Upper lobe of left lung (tissue), 6 donors: ENCODE measurements at regions not wholly inside any gene's neighbourhood (a gene's known extent, or its start where the extent isn't known, plus 50 kb on each side); places are given as distances from the start of the nearest gene placed in this dataset.

Experiments used
- ATAC-seq, 2 donors: fragments of 200-7000 bp; cut with Tn5 transposase; one replicate each; pipeline ENCODE4 v1.9.1; 2022; ENCODE audit warnings: mild to moderate bottlenecking in 2 of 2, moderate library complexity in 2 of 2; ENCODE audit not compliant: low FRiP score in 2 of 2
- DNase-seq, 2 donors: peaks; one replicate each; pipeline ENCODE4 v3.0.0-alpha.2; 2019 to 2020
- H3K27ac ChIP-seq, 4 donors: fragments of 200-600 bp; sonication (generic); one replicate each; pipeline ENCODE4 v1.5.1; 2016 to 2019
- H3K27me3 ChIP-seq, 4 donors: fragments of 200-600 bp; sonication (generic); one replicate each; pipeline ENCODE4 v1.5.1; 2017 to 2019
- H3K36me3 ChIP-seq, 4 donors: fragments of 200-600 bp; sonication (generic); one replicate each; pipeline ENCODE4 v1.5.1; 2016 to 2019
- H3K4me1 ChIP-seq, 4 donors: fragments of 200-600 bp; sonication (generic); one replicate each; pipeline ENCODE4 v1.5.1; 2018 to 2019
- H3K4me3 ChIP-seq, 4 donors: fragments of 200-600 bp; sonication (generic); one replicate each; pipeline ENCODE4 v1.5.1; 2017 to 2019; ENCODE audit warnings: mild to moderate bottlenecking in 2 of 4, moderate library complexity in 1 of 4
- H3K9me3 ChIP-seq, 4 donors: fragments of 200-600 bp; sonication (generic); one replicate each; pipeline ENCODE4 v1.5.1; 2018 to 2019
- CTCF ChIP-seq, 6 experiments: fragments of 450-650 bp in 4 of 6; fragments of 200-600 bp in 2 of 6; sonication (generic) in 2 of 6; IDR thresholded peaks; one replicate each; pipeline ENCODE4 v1.5.1; 2016 to 2019; ENCODE audit warnings: antibody characterized with exemption in 6 of 6
- EP300 ChIP-seq, 4 donors: sonication (generic); formaldehyde crosslinking; IDR thresholded peaks; one replicate each; pipeline ENCODE4 v1.5.1; 2017; ENCODE audit warnings: antibody characterized with exemption in 4 of 4, control low read depth in 2 of 4
- POLR2A ChIP-seq, 4 donors: fragments of 450-650 bp; IDR thresholded peaks; one replicate each; pipeline ENCODE4 v1.5.1; 2016 to 2017; ENCODE audit warnings: antibody characterized with exemption in 4 of 4, mild to moderate bottlenecking in 2 of 4
- POLR2AphosphoS5 ChIP-seq, 2 donors: sonication (generic); formaldehyde crosslinking; IDR thresholded peaks; one replicate each; pipeline ENCODE4 v1.5.1; 2017; ENCODE audit warnings: antibody characterized with exemption in 2 of 2
- WGBS, 2 donors: methylation state at CpG; one replicate each; pipeline ENCODE4 v1.1.5; 2017 to 2018; 5-methylcytosine and 5-hydroxymethylcytosine counted together
- donor health status: DM: no; HTN: no; CAD: no; lungs with moderate emphysema.
- donor health status: DM: no; HTN: yes; CAD: no; lungs with severe emphysema.

GRCh38 chr6:93801101-93801847 lies 381.9 kb upstream of the EPHA7 start:
- no peak for TF ChIP-seq POLR2A (IDR thresholded peaks at IDR 0.05)
- TF ChIP-seq POLR2AphosphoS5 (IDR thresholded peaks at IDR 0.05) = no peak
- no peak for TF ChIP-seq CTCF (IDR thresholded peaks at IDR 0.05)
- no peak for TF ChIP-seq EP300 (IDR thresholded peaks at IDR 0.05)

GRCh38 chr6:93799226-93799625 lies 379.9 kb upstream of the EPHA7 start:
- Histone ChIP-seq H3K4me3 (no peak overlapping the region), H3K9me3 (no peaks in the 10 kb centered on the region), H3K4me1 (no peaks in the 10 kb centered on the region), H3K27ac (no peak overlapping the region), H3K27me3 (no peaks in the 10 kb centered on the region), H3K36me3 (no peaks in the 10 kb centered on the region)
- DNase-seq (no peak), ATAC-seq (peak in 1 of 2 donors; percentile 34)
- WGBS, 2 donors = 67% methylated on average over 3 of the region's 3 CpGs
- TF ChIP-seq CTCF (IDR thresholded peaks at IDR 0.05) (no peak), POLR2AphosphoS5 (IDR thresholded peaks at IDR 0.05) (no peak), POLR2A (IDR thresholded peaks at IDR 0.05) (no peak), EP300 (IDR thresholded peaks at IDR 0.05) (no peak)

More at GRCh38 chr6:93801101-93801847, 381.9 kb upstream of the EPHA7 start:
- Histone ChIP-seq H3K9me3 (no peaks in the 10 kb centered on the region), H3K27ac (no peak overlapping the region), H3K27me3 (no peaks in the 10 kb centered on the region), H3K36me3 (no peaks in the 10 kb centered on the region), H3K4me3 (no peak overlapping the region), H3K4me1 (no peaks in the 10 kb centered on the region)
- 85 to 89% methylated on average over 2 of the region's 2 CpGs for WGBS, 2 donors
- no peak for DNase-seq
- ATAC-seq = no peak

GRCh38 chr6:93794166-93794565 lies 374.8 kb upstream of the EPHA7 start:
- no peak for TF ChIP-seq EP300 (IDR thresholded peaks at IDR 0.05)
- no peak for TF ChIP-seq CTCF (IDR thresholded peaks at IDR 0.05)
- no peak for TF ChIP-seq POLR2A (IDR thresholded peaks at IDR 0.05)
- no peak for TF ChIP-seq POLR2AphosphoS5 (IDR thresholded peaks at IDR 0.05)
- no peak for ATAC-seq

GRCh38 chr6:93792746-93793145 lies 373.4 kb upstream of the EPHA7 start:
- 74 to 85% methylated on average over 4 of the region's 4 CpGs for WGBS, 2 donors
- ATAC-seq = no peak

More at GRCh38 chr6:93794166-93794565, 374.8 kb upstream of the EPHA7 start:
- no peaks in the 10 kb centered on the region for H3K9me3 ChIP-seq
- H3K36me3 ChIP-seq = no peaks in the 10 kb centered on the region
- no peak overlapping the region for H3K27ac ChIP-seq
- H3K27me3 ChIP-seq = no peaks in the 10 kb centered on the region
- H3K4me1 ChIP-seq = no peaks in the 10 kb centered on the region
- no peak overlapping the region for H3K4me3 ChIP-seq
- no peak for DNase-seq

More at GRCh38 chr6:93792746-93793145, 373.4 kb upstream of the EPHA7 start:
- Histone ChIP-seq H3K36me3 (no peaks in the 10 kb centered on the region), H3K4me3 (no peak overlapping the region), H3K27ac (no peak overlapping the region), H3K9me3 (no peaks in the 10 kb centered on the region), H3K27me3 (no peaks in the 10 kb centered on the region), H3K4me1 (no peaks in the 10 kb centered on the region)
- no peak for DNase-seq
- TF ChIP-seq POLR2AphosphoS5 (IDR thresholded peaks at IDR 0.05) (no peak), EP300 (IDR thresholded peaks at IDR 0.05) (no peak), POLR2A (IDR thresholded peaks at IDR 0.05) (no peak), CTCF (IDR thresholded peaks at IDR 0.05) (no peak)
